ENCODE measurements at regions not wholly inside any gene's neighbourhood (a gene's known extent, or its start where the extent isn't known, plus 50 kb on each side); places are given as distances from the start of the nearest gene placed in this dataset.

- Histone ChIP-seq H3K36me3 (ENCODE audit: insufficient read depth, low read length, poor library complexity, severe bottlenecking) (no peaks in the 10 kb centered on the region), H3K4me3 (ENCODE audit: low read depth, low read length, poor library complexity, severe bottlenecking) (no peak overlapping the region), H3K4me1 (ENCODE audit: insufficient read depth, low read length, poor library complexity, severe bottlenecking) (peaks cover 24% of the 10 kb centered on the region), H3K27me3 (replicated peaks; ENCODE audit: insufficient read depth, low read depth, low read length, poor library complexity) (no peaks in the 10 kb centered on the region), H3K9me3 (ENCODE audit: low read depth, low read length, poor library complexity, severe bottlenecking) (no peaks in the 10 kb centered on the region), H3K27ac (ENCODE audit: low read depth, low read length, poor library complexity, severe bottlenecking) (peak overlapping the region; percentile 37)
- peak; percentile 53 for DNase-seq (ENCODE audit: low spot score)
- TF ChIP-seq CTCF (conservative IDR thresholded peaks at IDR 0.05; ENCODE audit: low read depth, low read length) (no peak), EZH2 (IDR thresholded peaks at IDR 0.05; ENCODE audit: borderline replicate concordance, low read depth, low read length, poor library complexity, severe bottlenecking) (no peak)
- CTCF ChIA-PET = no interaction called here
- POLR2A ChIA-PET (ENCODE audit: low non-redundant PET) = no interaction called here
- no TSS peak for BruUV-seq (replicated peaks)
- intact Hi-C loops (cut with micrococcal nuclease; ENCODE audit: unreplicated experiment) = no loop called here
Observed at GRCh38 chr3:177729956-177730681, 532.8 kb upstream of the TBL1XR1 start.

- no TSS peak for BruUV-seq (replicated peaks)
- POLR2A ChIA-PET (ENCODE audit: low non-redundant PET) = no interaction called here
- intact Hi-C loops (cut with micrococcal nuclease; ENCODE audit: unreplicated experiment) = no loop called here
Observed at GRCh38 chr3:177730814-177731213, 533.5 kb upstream of the TBL1XR1 start.

GRCh38 chr3:177731644-177732268 is 534.5 kb upstream of the TBL1XR1 start:
- Histone ChIP-seq H3K27me3 (replicated peaks; ENCODE audit: insufficient read depth, low read depth, low read length, poor library complexity) (no peaks in the 10 kb centered on the region), H3K36me3 (ENCODE audit: insufficient read depth, low read length, poor library complexity, severe bottlenecking) (no peaks in the 10 kb centered on the region), H3K4me1 (ENCODE audit: insufficient read depth, low read length, poor library complexity, severe bottlenecking) (peaks cover 16% of the 10 kb centered on the region), H3K9me3 (ENCODE audit: low read depth, low read length, poor library complexity, severe bottlenecking) (no peaks in the 10 kb centered on the region), H3K27ac (ENCODE audit: low read depth, low read length, poor library complexity, severe bottlenecking) (no peak overlapping the region), H3K4me3 (ENCODE audit: low read depth, low read length, poor library complexity, severe bottlenecking) (no peak overlapping the region)
- DNase-seq (ENCODE audit: low spot score) = no peak
- no TSS peak for BruUV-seq (replicated peaks)
- POLR2A ChIA-PET (ENCODE audit: low non-redundant PET) = no interaction called here
- intact Hi-C loops (cut with micrococcal nuclease; ENCODE audit: unreplicated experiment) = no loop called here
- TF ChIP-seq CTCF (conservative IDR thresholded peaks at IDR 0.05; ENCODE audit: low read depth, low read length) (no peak), EZH2 (IDR thresholded peaks at IDR 0.05; ENCODE audit: borderline replicate concordance, low read depth, low read length, poor library complexity, severe bottlenecking) (no peak)
- CTCF ChIA-PET = no interaction called here

More at GRCh38 chr3:177730814-177731213, 533.5 kb upstream of the TBL1XR1 start:
- Histone ChIP-seq H3K4me3 (ENCODE audit: low read depth, low read length, poor library complexity, severe bottlenecking) (no peak overlapping the region), H3K27me3 (replicated peaks; ENCODE audit: insufficient read depth, low read depth, low read length, poor library complexity) (no peaks in the 10 kb centered on the region), H3K36me3 (ENCODE audit: insufficient read depth, low read length, poor library complexity, severe bottlenecking) (no peaks in the 10 kb centered on the region), H3K27ac (ENCODE audit: low read depth, low read length, poor library complexity, severe bottlenecking) (no peak overlapping the region), H3K9me3 (ENCODE audit: low read depth, low read length, poor library complexity, severe bottlenecking) (no peaks in the 10 kb centered on the region), H3K4me1 (ENCODE audit: insufficient read depth, low read length, poor library complexity, severe bottlenecking) (peaks cover 17% of the 10 kb centered on the region)
- CTCF ChIA-PET = no interaction called here
- TF ChIP-seq CTCF (conservative IDR thresholded peaks at IDR 0.05; ENCODE audit: low read depth, low read length) (no peak), EZH2 (IDR thresholded peaks at IDR 0.05; ENCODE audit: borderline replicate concordance, low read depth, low read length, poor library complexity, severe bottlenecking) (no peak)
- no peak for DNase-seq (ENCODE audit: low spot score)

Data from A673 (cell line).